Neuronal stem cell (in vitro differentiated cells): ENCODE measurements at regions not wholly inside any gene's neighbourhood (a gene's known extent, or its start where the extent isn't known, plus 50 kb on each side); places are given as distances from the start of the nearest gene placed in this dataset.

Experiments
- DNase-seq: peaks from one replicate; pipeline ENCODE4 v3.0.0-alpha.2; 2013; ENCODE audit warnings: low spot score
- H2AFZ ChIP-seq: one replicate; pipeline ENCODE4 v1.6.1; 2013; ENCODE audit warnings: mild to moderate bottlenecking, low read length, inconsistent platforms
- H2AK5ac ChIP-seq: 2 replicates; pipeline ENCODE4 v1.6.1; 2013; ENCODE audit warnings: low read depth, mild to moderate bottlenecking, inconsistent platforms, low read length, moderate library complexity, mixed read lengths
- H2BK120ac ChIP-seq: 2 replicates; pipeline ENCODE4 v1.6.1; 2013; ENCODE audit warnings: low read depth, mild to moderate bottlenecking, inconsistent platforms, low read length, moderate library complexity, mixed read lengths
- H2BK12ac ChIP-seq: one replicate; pipeline ENCODE4 v1.6.1; 2013; ENCODE audit warnings: low read length, inconsistent platforms
- H2BK15ac ChIP-seq: 2 replicates; pipeline ENCODE4 v1.6.1; 2013; ENCODE audit warnings: mild to moderate bottlenecking, low read length, inconsistent platforms, mixed read lengths
- H2BK5ac ChIP-seq: one replicate; pipeline ENCODE4 v1.6.1; 2013; ENCODE audit warnings: inconsistent platforms, mild to moderate bottlenecking, low read length, moderate library complexity
- H3K14ac ChIP-seq: one replicate; pipeline ENCODE4 v1.6.1; 2013; ENCODE audit warnings: low read length, inconsistent platforms
- H3K18ac ChIP-seq: 2 replicates; pipeline ENCODE4 v1.6.1; 2013; ENCODE audit warnings: low read length, inconsistent platforms
- H3K23ac ChIP-seq: 2 replicates; pipeline ENCODE4 v1.6.1; 2013; ENCODE audit warnings: low read depth, mild to moderate bottlenecking, mixed read lengths, low read length, inconsistent platforms; ENCODE audit not compliant: poor library complexity
- H3K27ac ChIP-seq: replicated peaks from 3 replicates; pipeline ENCODE4 v1.5.1; 2013; ENCODE audit warnings: low read length, inconsistent platforms
- H3K27me3 ChIP-seq, 3 experiments: 2 replicates each; pipeline ENCODE4 v1.6.1; 2013; ENCODE audit warnings: low read length in 3 of 3, mild to moderate bottlenecking in 2 of 3, inconsistent platforms in 1 of 3, low read depth in 1 of 3, mixed read lengths in 1 of 3, moderate library complexity in 1 of 3; ENCODE audit not compliant: control insufficient read depth in 3 of 3, insufficient read depth in 3 of 3
- H3K36me3 ChIP-seq, 2 donors: replicated peaks in 1 of 2; 2 replicates each; pipeline ENCODE4 v1.6.1; 2013; ENCODE audit warnings: low read length in 2 of 2; ENCODE audit not compliant: control insufficient read depth in 2 of 2, insufficient read depth in 2 of 2
- H3K4ac ChIP-seq: 2 replicates; pipeline ENCODE4 v1.6.1; 2013; ENCODE audit warnings: inconsistent platforms, mild to moderate bottlenecking, low read length, moderate library complexity
- H3K4me1 ChIP-seq, 2 donors: 1 replicate in 1 of 2; 2 replicates in 1 of 2; pipeline ENCODE4 v1.6.1; 2013; ENCODE audit warnings: low read length in 2 of 2, low read depth in 1 of 2; ENCODE audit not compliant: control insufficient read depth in 2 of 2, insufficient read depth in 1 of 2
- H3K4me2 ChIP-seq: one replicate; pipeline ENCODE4 v1.6.1; 2013; ENCODE audit warnings: mild to moderate bottlenecking, low read length, inconsistent platforms; ENCODE audit not compliant: insufficient read depth, poor library complexity, severe bottlenecking
- H3K4me3 ChIP-seq, 2 donors: 2 replicates each; pipeline ENCODE4 v1.5.1; 2013; ENCODE audit warnings: low read length in 2 of 2, mild to moderate bottlenecking in 2 of 2, inconsistent platforms in 1 of 2, moderate library complexity in 1 of 2
- H3K79me1 ChIP-seq: one replicate; pipeline ENCODE4 v1.6.1; 2013; ENCODE audit warnings: low read depth, mild to moderate bottlenecking, inconsistent platforms, low read length, moderate library complexity
- H3K9ac ChIP-seq: one replicate; pipeline ENCODE4 v1.6.1; 2013; ENCODE audit warnings: mild to moderate bottlenecking, low read depth, low read length, inconsistent platforms; ENCODE audit not compliant: poor library complexity
- H3K9me3 ChIP-seq, 2 donors: replicated peaks in 1 of 2; 2 replicates each; pipeline versions ENCODE3 to v1.6.1; 2013; ENCODE audit warnings: low read length in 2 of 2, mild to moderate bottlenecking in 2 of 2, inconsistent platforms in 1 of 2, low read depth in 1 of 2, mixed read lengths in 1 of 2, moderate library complexity in 1 of 2; ENCODE audit not compliant: control insufficient read depth in 2 of 2, insufficient read depth in 1 of 2
- H4K8ac ChIP-seq: one replicate; pipeline ENCODE4 v1.6.1; 2013; ENCODE audit warnings: low read depth, mild to moderate bottlenecking, inconsistent platforms, low read length, moderate library complexity
- H4K91ac ChIP-seq: one replicate; pipeline ENCODE4 v1.6.1; 2013; ENCODE audit warnings: low read length, low read depth, mild to moderate bottlenecking, inconsistent platforms; ENCODE audit not compliant: poor library complexity
- WGBS, 2 donors: extraction: QIAGEN DNeasy Blood & Tissue Kit; methylation state at CpG; one replicate each; pipeline ENCODE4 v1.1.7; 2013; ENCODE audit warnings: missing lambda C conversion rate in 2 of 2, mixed read lengths in 1 of 2; ENCODE audit not compliant: insufficient read length in 2 of 2, insufficient replicate concordance in 1 of 2; ENCODE audit errors: extremely low coverage in 2 of 2; 5-methylcytosine and 5-hydroxymethylcytosine counted together

DNA sequence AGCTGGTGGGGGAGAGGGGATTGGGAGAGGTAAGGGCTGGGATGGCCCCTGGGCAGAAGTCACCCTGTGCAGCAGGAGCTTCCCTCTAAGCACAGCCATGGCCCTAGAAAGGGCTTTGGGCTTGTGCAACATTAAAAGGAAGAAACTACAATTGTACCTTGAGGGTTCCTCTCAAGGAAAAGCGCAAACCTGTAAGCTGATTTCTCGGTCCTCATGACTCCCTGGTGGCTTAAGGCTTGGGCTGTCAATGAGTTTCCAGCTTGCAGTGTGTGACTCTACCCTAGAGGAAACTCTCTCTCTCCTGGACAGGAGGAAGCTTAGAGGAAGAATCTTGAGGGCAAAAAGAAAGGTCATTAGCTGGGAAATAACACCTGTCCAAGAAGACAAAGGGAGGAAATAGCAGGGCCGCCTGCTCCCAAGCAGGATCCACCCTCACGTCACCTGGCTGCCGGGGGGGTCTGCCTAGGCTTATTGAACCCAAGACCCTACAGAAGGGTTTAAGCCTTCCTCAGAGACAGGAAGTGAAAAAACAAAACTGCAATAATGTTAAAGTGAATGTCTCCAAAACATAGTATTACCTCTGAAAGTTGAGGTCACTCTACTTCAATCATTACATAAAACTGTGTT lies 112.5 kb downstream of the WDR11 start:
- Histone ChIP-seq H2BK5ac (no peak overlapping the region), H2BK12ac (no peak overlapping the region), H2AK5ac (no peak overlapping the region), H3K9me3 (no peaks in the 10 kb centered on the region), H3K9ac (no peak overlapping the region), H3K18ac (peak overlapping the region; percentile 80), H3K79me1 (no peaks in the 10 kb centered on the region), H3K4me2 (no peak overlapping the region), H3K4ac (no peak overlapping the region), H3K36me3 (no peaks in the 10 kb centered on the region), H2AFZ (no peak overlapping the region), H3K27ac (no peak overlapping the region), H3K27me3 (peaks cover 0 to 36% (median 25%) of the 10 kb centered on the region in 3 experiments), H2BK15ac (no peak overlapping the region), H3K14ac (no peak overlapping the region), H2BK120ac (no peak overlapping the region), H4K91ac (no peak overlapping the region), H3K4me1 (peaks cover 0 to 16% of the 10 kb centered on the region in 2 donors), H3K23ac (peak overlapping the region; percentile 40), H4K8ac (no peak overlapping the region), H3K4me3 (no peak overlapping the region)
- whole genome bisulfite sequencing, 2 donors, result no CpG with 5 or more reads among the region's 5 CpGs
- DNase-seq, result no peak

DNA sequence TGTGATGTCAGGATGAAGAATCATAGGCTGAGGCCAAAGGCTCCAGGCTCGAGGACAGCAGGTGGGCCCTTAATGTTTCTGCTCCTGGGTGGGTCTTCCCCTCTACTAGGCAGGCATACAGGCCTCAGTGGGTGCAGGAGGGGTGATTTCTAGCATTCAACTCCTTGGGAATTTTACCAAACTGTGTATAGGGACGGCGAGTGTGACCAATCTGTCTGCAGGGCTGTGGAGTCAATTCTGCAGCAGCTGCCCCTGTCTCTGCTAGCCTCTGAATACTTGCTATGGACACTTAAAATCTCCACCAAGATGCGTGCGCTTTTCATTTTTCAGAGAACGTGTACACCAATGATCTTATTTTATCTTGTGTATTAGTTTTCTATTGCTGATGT lies 115.5 kb downstream of the WDR11 start:
- no peaks in the 10 kb centered on the region for H3K9me3 ChIP-seq
- no CpG with 5 or more reads among the region's 6 CpGs for WGBS, 2 donors
- no peaks in the 10 kb centered on the region for H3K36me3 ChIP-seq
- no peak overlapping the region for H3K9ac ChIP-seq
- no peaks in the 10 kb centered on the region for H3K79me1 ChIP-seq
- H2AK5ac ChIP-seq, result no peak overlapping the region
- H3K18ac ChIP-seq, result no peak overlapping the region
- H3K27me3 ChIP-seq, result peaks cover 0 to 30% (median 21%) of the 10 kb centered on the region in 3 experiments
- no peak overlapping the region for H4K91ac ChIP-seq
- H3K4ac ChIP-seq, result no peak overlapping the region
- peaks cover 0 to 16% of the 10 kb centered on the region in 2 donors for H3K4me1 ChIP-seq
- no peak overlapping the region for H3K4me2 ChIP-seq
- no peak overlapping the region for H2BK12ac ChIP-seq
- H3K27ac ChIP-seq, result no peak overlapping the region
- no peak for DNase-seq
- no peak overlapping the region for H3K14ac ChIP-seq
- no peak overlapping the region for H3K4me3 ChIP-seq
- H2BK15ac ChIP-seq, result no peak overlapping the region
- H2BK5ac ChIP-seq, result no peak overlapping the region
- no peak overlapping the region for H2BK120ac ChIP-seq
- H4K8ac ChIP-seq, result no peak overlapping the region
- no peak overlapping the region for H3K23ac ChIP-seq
- H2AFZ ChIP-seq, result no peak overlapping the region

DNA sequence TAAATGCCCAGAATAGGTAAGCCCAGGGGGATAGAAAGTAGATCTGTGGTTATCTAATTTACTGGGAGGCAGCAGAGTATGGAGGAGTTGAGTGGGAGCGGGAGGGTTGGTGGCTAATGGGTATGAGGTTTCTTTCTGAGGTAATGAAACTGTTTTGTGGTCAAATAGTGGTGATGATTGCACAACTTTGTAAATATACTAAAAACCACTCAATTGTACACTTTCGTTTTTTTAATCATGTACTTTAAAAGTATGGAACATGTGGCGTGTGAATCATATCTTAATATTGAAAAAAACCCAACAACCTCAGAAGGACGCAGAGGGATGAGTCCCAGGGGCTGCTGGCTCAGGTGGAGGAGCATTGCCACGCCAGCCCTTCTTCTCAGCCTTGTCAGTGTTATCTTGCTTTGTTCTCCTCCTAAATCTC lies 118.1 kb downstream of the WDR11 start:
- WGBS, 2 donors, result 100% methylated on average over 1 of the region's 5 CpGs; no CpG with 5 or more reads in 1 of the 2 donors
- no peak overlapping the region for H2AFZ ChIP-seq
- no peaks in the 10 kb centered on the region for H3K4me1 ChIP-seq
- no peak overlapping the region for H3K9ac ChIP-seq
- H3K23ac ChIP-seq, result no peak overlapping the region
- no peak for DNase-seq
- peaks cover 0 to 3% of the 10 kb centered on the region in 2 donors for H3K9me3 ChIP-seq
- H4K91ac ChIP-seq, result no peak overlapping the region
- no peak overlapping the region for H2BK15ac ChIP-seq
- no peaks in the 10 kb centered on the region for H3K36me3 ChIP-seq
- no peak overlapping the region for H3K4me2 ChIP-seq
- H3K14ac ChIP-seq, result no peak overlapping the region
- H3K27me3 ChIP-seq, result peaks cover 0 to 13% (median 8%) of the 10 kb centered on the region in 3 experiments
- H2BK5ac ChIP-seq, result no peak overlapping the region
- no peak overlapping the region for H3K4ac ChIP-seq
- H3K18ac ChIP-seq, result no peak overlapping the region
- H2BK12ac ChIP-seq, result no peak overlapping the region
- H2BK120ac ChIP-seq, result no peak overlapping the region
- no peak overlapping the region for H3K4me3 ChIP-seq
- H3K27ac ChIP-seq, result no peak overlapping the region
- H2AK5ac ChIP-seq, result no peak overlapping the region
- no peaks in the 10 kb centered on the region for H3K79me1 ChIP-seq
- H4K8ac ChIP-seq, result no peak overlapping the region

DNA sequence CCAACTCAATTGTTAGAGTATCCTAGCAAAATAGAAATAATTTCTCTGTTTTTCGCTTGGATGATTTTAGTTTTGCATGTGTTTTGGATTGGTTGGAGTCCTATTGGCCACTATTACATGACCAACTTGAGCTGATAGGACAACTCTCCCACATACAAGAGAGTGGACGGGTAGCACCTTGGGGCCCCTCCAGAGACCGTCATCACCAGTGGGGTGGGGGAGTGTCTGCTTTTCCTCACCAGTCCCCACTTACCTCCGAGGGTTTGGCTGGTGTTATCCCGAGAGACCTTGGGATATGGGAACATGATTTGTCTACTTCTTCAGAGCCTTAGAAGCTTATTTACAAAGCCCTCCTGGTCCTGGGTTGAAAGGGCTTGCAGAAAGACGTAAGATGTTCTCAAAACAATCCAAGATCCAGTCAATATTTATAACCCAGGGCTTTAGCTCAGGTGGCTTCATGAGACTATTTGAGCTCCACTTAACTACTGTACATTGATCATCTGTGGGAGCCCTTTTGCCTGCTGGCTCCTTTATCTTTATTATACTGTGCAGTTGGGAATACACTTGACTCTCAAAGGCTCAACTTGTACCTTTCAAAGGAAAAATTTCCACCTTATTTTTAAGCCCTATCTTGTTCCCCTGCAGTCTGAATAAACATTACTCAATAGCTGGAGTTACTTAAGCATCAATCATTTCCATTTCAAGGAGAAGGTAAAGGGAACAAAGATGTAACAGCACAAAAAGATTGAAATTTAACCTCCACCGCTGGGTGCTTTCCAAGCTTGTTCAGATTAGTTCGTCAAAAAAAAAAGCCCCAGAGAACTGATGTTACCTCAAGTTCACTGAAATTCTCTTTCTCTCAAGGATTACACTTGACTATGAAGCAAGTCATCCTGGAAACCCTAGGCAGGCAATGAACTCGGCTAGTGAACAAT lies 119.7 kb downstream of the WDR11 start:
- no peak overlapping the region for H4K91ac ChIP-seq
- H2BK12ac ChIP-seq, result no peak overlapping the region
- H3K4me3 ChIP-seq, result no peak overlapping the region
- DNase-seq, result no peak
- H3K4ac ChIP-seq, result no peak overlapping the region
- no peak overlapping the region for H2AK5ac ChIP-seq
- H3K79me1 ChIP-seq, result no peaks in the 10 kb centered on the region
- H2BK120ac ChIP-seq, result no peak overlapping the region
- no peak overlapping the region for H4K8ac ChIP-seq
- no peak overlapping the region for H2BK5ac ChIP-seq
- H3K9ac ChIP-seq, result no peak overlapping the region
- H2BK15ac ChIP-seq, result no peak overlapping the region
- no peak overlapping the region for H3K4me2 ChIP-seq
- H3K27me3 ChIP-seq, result peaks cover 0 to 2% (median 0%) of the 10 kb centered on the region in 3 experiments
- peaks cover 0 to 7% of the 10 kb centered on the region in 2 donors for H3K9me3 ChIP-seq
- no peak overlapping the region for H3K18ac ChIP-seq
- no peak overlapping the region for H2AFZ ChIP-seq
- H3K23ac ChIP-seq, result no peak overlapping the region
- H3K36me3 ChIP-seq, result no peaks in the 10 kb centered on the region
- no CpG with 5 or more reads among the region's 9 CpGs for WGBS, 2 donors
- no peaks in the 10 kb centered on the region for H3K4me1 ChIP-seq
- no peak overlapping the region for H3K27ac ChIP-seq
- H3K14ac ChIP-seq, result no peak overlapping the region
